ENCODE measurements at regions not wholly inside any gene's neighbourhood (a gene's known extent, or its start where the extent isn't known, plus 50 kb on each side); places are given as distances from the start of the nearest gene placed in this dataset.

DNA sequence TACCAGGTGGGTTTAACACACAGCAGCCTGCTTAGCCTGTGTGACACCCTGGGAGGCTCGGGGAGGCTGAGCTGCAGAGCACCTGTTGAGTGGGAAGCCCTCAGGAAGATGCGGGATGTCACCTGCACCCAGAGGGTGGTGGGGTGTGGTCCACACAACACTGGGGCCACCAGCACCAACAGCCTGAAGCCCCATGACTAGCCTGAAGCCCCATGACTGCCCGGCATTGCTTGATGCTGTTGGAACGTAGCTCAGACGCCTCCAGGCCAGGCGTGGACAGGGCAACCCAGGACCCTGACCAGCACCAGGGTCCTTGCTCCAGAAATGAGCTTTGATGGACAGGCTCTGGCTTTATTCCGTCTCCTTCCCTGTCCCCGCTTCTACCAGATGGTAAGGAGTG lies 76.3 kb upstream of the ZNF469 start:
- Histone ChIP-seq H3K27ac (no peak overlapping the region), H3K36me3 (no peaks in the 10 kb centered on the region), H3K27me3 (peaks cover 6% of the 10 kb centered on the region), H3K4me1 (ENCODE audit: control insufficient read depth in 1 of 2, insufficient read depth in 1 of 2, low read depth in 1 of 2, low read length in 1 of 2) (no peaks in the 10 kb centered on the region), H3K4me3 (ENCODE audit: low read depth in 1 of 2, low read length in 1 of 2) (no peak overlapping the region), H3K9me3 (no peaks in the 10 kb centered on the region)
- no peak for TF ChIP-seq CTCF (IDR thresholded peaks at IDR 0.05)

- Histone ChIP-seq H3K27ac (no peak overlapping the region), H3K9me3 (no peaks in the 10 kb centered on the region), H3K4me1 (ENCODE audit: control insufficient read depth in 1 of 2, insufficient read depth in 1 of 2, low read depth in 1 of 2, low read length in 1 of 2) (no peaks in the 10 kb centered on the region)
These were observed 75.8 kb upstream of the ZNF469 start for GRCh38 chr16:88306860-88307545.

DNA sequence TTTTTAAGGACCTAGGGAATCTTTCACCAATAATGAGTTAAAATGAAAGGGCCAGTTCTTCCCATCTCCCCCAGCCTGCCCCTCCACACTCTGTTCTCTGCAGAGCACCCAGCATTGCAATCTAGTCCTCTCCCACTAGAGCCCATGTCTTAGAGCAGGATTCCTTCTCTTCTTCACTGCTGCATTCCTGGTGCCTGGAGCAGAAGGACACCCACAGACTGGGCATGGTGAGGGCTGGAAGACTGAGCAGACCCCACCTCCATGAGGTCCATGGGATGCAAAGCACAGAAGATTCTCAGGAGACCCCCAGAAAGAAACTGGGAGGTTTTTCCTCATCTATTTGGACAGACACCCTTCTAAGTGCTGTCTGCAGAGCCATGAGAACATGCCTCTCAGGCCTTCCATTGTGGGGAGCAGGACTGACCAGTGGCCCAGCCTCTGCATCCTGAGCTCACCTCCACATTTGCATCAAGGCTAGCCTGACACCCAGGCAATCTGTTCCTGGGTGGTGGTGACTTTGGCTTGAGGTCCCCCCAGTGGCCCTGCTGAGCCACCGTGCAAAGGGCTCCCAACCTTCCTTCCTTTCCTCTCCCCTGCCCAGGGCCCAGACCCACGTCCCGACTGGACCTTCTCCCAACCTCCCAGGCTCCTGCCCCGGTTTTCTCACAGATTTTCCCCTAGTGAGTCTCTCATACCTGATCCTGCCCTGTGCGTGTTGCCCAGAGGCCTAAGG lies 74.2 kb upstream of the ZNF469 start:
- peaks cover 6% of the 10 kb centered on the region for H3K27me3 ChIP-seq
- H3K4me3 ChIP-seq (ENCODE audit: low read depth in 1 of 2, low read length in 1 of 2) = no peak overlapping the region
- no peaks in the 10 kb centered on the region for H3K9me3 ChIP-seq
- no peaks in the 10 kb centered on the region for H3K36me3 ChIP-seq
- no peak overlapping the region for H3K27ac ChIP-seq
- TF ChIP-seq CTCF (IDR thresholded peaks at IDR 0.05) = no peak
- H3K4me1 ChIP-seq (ENCODE audit: control insufficient read depth in 1 of 2, insufficient read depth in 1 of 2, low read depth in 1 of 2, low read length in 1 of 2) = no peaks in the 10 kb centered on the region

More at GRCh38 chr16:88306860-88307545, 75.8 kb upstream of the ZNF469 start:
- Histone ChIP-seq H3K4me3 (ENCODE audit: low read depth in 1 of 2, low read length in 1 of 2) (no peak overlapping the region), H3K27me3 (peaks cover 6% of the 10 kb centered on the region), H3K36me3 (no peaks in the 10 kb centered on the region)
- no peak for TF ChIP-seq CTCF (IDR thresholded peaks at IDR 0.05)

- Histone ChIP-seq H3K4me1 (ENCODE audit: control insufficient read depth in 1 of 2, insufficient read depth in 1 of 2, low read depth in 1 of 2, low read length in 1 of 2) (no peaks in the 10 kb centered on the region), H3K27me3 (peaks cover 6% of the 10 kb centered on the region), H3K27ac (no peak overlapping the region), H3K4me3 (ENCODE audit: low read depth in 1 of 2, low read length in 1 of 2) (no peak overlapping the region), H3K9me3 (no peaks in the 10 kb centered on the region), H3K36me3 (no peaks in the 10 kb centered on the region)
- no peak for TF ChIP-seq CTCF (IDR thresholded peaks at IDR 0.05)
These were observed 73.4 kb upstream of the ZNF469 start for GRCh38 chr16:88309174-88309907.

- H3K9me3 ChIP-seq = no peaks in the 10 kb centered on the region
- no peak overlapping the region for H3K4me3 ChIP-seq (ENCODE audit: low read depth in 1 of 2, low read length in 1 of 2)
- no peak for TF ChIP-seq CTCF (IDR thresholded peaks at IDR 0.05)
- no peaks in the 10 kb centered on the region for H3K36me3 ChIP-seq
- H3K27ac ChIP-seq = no peak overlapping the region
- H3K4me1 ChIP-seq (ENCODE audit: control insufficient read depth in 1 of 2, insufficient read depth in 1 of 2, low read depth in 1 of 2, low read length in 1 of 2) = no peaks in the 10 kb centered on the region
- H3K27me3 ChIP-seq = peaks cover 6% of the 10 kb centered on the region
These were observed 72.9 kb upstream of the ZNF469 start for GRCh38 chr16:88309908-88310265.

Measured in neutrophil (primary cell).